Ovary (tissue), 7 donors: ENCODE measurements at regions not wholly inside any gene's neighbourhood (a gene's known extent, or its start where the extent isn't known, plus 50 kb on each side); places are given as distances from the start of the nearest gene placed in this dataset.

Experiments
- DNase-seq, 5 donors: peaks; one replicate each; pipeline ENCODE4 v3.0.0-alpha.2; 2019 to 2020
- H3K27ac ChIP-seq, 2 donors: fragments of 200-600 bp; one replicate each; pipeline versions ENCODE4 v1.5.1 to v1.8.0; 2019 to 2022
- H3K27me3 ChIP-seq: fragments of 200-600 bp; one replicate; pipeline ENCODE4 v1.8.0; 2022
- H3K36me3 ChIP-seq: fragments of 200-600 bp; sonication (generic); one replicate; pipeline ENCODE4 v1.5.1; 2019
- H3K4me1 ChIP-seq: one replicate; pipeline ENCODE4 v1.8.1; 2013; ENCODE audit warnings: mild to moderate bottlenecking, moderate library complexity; ENCODE audit not compliant: insufficient read depth
- H3K4me3 ChIP-seq: fragments of 200-600 bp; sonication (generic); one replicate; pipeline ENCODE4 v1.5.1; 2017
- H3K9me3 ChIP-seq, 2 donors: fragments of 200-600 bp in 1 of 2; sonication (generic) in 1 of 2; one replicate each; pipeline versions ENCODE4 v1.5.1 to v1.8.1; 2013 to 2019; ENCODE audit warnings: mild to moderate bottlenecking in 1 of 2, moderate library complexity in 1 of 2
- EP300 ChIP-seq: sonication (generic); formaldehyde crosslinking; IDR thresholded peaks from one replicate; pipeline ENCODE4 v1.6.1; 2017; ENCODE audit warnings: antibody characterized with exemption
- POLR2A ChIP-seq: fragments of 450-650 bp; IDR thresholded peaks from one replicate; pipeline ENCODE4 v1.6.1; 2017; ENCODE audit warnings: antibody characterized with exemption, mild to moderate bottlenecking, moderate library complexity
- WGBS, 3 donors: extraction: QIAGEN DNeasy Blood & Tissue Kit in 1 of 3; methylation state at CpG; one replicate each; pipeline versions ENCODE4 v1.1.5 to v1.1.7; 2013 to 2017; 5-methylcytosine and 5-hydroxymethylcytosine counted together
- intact Hi-C, 4 donors: fragments of 100-400 bp; cut with DNase I; formaldehyde crosslinking; loops; one replicate each; pipeline versions ENCODE4 v1.11.0 to v1.15.1; 2022 to 2023
- TF ChIP-seq, protein P1 (sequence below), 3 donors: fragments of 450-650 bp in 2 of 3; fragments of 200-600 bp in 1 of 3; IDR thresholded peaks; one replicate each; pipeline versions ENCODE4 v1.5.1 to v1.8.0; 2016 to 2022; ENCODE audit warnings: antibody characterized with exemption in 3 of 3, mild to moderate bottlenecking in 1 of 3
- donor health status: DM: no; HTN: no; CAD: no; lungs with moderate emphysema.
- donor health status: DM: no; HTN: no; CAD: no.
- donor health status: Bipolar disorder and iron deficiency.
- donor health status: DM: no; HTN: no; CAD: no.
- donor health status: DM: yes; HTN: yes; CAD: no.

- Histone ChIP-seq H3K27me3 (no peaks in the 10 kb centered on the region), H3K9me3 (no peaks in the 10 kb centered on the region), H3K36me3 (no peaks in the 10 kb centered on the region), H3K4me1 (peaks cover 15% of the 10 kb centered on the region), H3K27ac (no peak overlapping the region), H3K4me3 (no peak overlapping the region)
- intact Hi-C loops, result no loop called here
- DNase-seq, result no peak
- WGBS, 3 donors, result 70 to 89% (median 87%) methylated on average over 4 of the region's 4 CpGs
- TF ChIP-seq EP300, result no peak
- TF ChIP-seq, protein P1, sequence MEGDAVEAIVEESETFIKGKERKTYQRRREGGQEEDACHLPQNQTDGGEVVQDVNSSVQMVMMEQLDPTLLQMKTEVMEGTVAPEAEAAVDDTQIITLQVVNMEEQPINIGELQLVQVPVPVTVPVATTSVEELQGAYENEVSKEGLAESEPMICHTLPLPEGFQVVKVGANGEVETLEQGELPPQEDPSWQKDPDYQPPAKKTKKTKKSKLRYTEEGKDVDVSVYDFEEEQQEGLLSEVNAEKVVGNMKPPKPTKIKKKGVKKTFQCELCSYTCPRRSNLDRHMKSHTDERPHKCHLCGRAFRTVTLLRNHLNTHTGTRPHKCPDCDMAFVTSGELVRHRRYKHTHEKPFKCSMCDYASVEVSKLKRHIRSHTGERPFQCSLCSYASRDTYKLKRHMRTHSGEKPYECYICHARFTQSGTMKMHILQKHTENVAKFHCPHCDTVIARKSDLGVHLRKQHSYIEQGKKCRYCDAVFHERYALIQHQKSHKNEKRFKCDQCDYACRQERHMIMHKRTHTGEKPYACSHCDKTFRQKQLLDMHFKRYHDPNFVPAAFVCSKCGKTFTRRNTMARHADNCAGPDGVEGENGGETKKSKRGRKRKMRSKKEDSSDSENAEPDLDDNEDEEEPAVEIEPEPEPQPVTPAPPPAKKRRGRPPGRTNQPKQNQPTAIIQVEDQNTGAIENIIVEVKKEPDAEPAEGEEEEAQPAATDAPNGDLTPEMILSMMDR (IDR thresholded peaks at IDR 0.05), result no peak
- no peak for TF ChIP-seq POLR2A
These were observed 100.0 kb upstream of the FOXP4 start for GRCh38 chr6:41446132-41446531.

GRCh38 chr6:41446907-41447545, 99.2 kb upstream of the FOXP4 start:
- no peak overlapping the region for H3K27ac ChIP-seq
- no peaks in the 10 kb centered on the region for H3K27me3 ChIP-seq
- H3K36me3 ChIP-seq, result no peaks in the 10 kb centered on the region
- 84 to 90% (median 86%) methylated on average over 8 of the region's 8 CpGs for WGBS, 3 donors
- no peak for DNase-seq
- intact Hi-C loops, result no loop called here
- no peak overlapping the region for H3K4me3 ChIP-seq
- peaks cover 16% of the 10 kb centered on the region for H3K4me1 ChIP-seq
- no peaks in the 10 kb centered on the region for H3K9me3 ChIP-seq
- no peak for TF ChIP-seq POLR2A

GRCh38 chr6:41448256-41448655, 97.9 kb upstream of the FOXP4 start:
- Histone ChIP-seq H3K9me3 (no peaks in the 10 kb centered on the region), H3K4me1 (peaks cover 15% of the 10 kb centered on the region)

DNA sequence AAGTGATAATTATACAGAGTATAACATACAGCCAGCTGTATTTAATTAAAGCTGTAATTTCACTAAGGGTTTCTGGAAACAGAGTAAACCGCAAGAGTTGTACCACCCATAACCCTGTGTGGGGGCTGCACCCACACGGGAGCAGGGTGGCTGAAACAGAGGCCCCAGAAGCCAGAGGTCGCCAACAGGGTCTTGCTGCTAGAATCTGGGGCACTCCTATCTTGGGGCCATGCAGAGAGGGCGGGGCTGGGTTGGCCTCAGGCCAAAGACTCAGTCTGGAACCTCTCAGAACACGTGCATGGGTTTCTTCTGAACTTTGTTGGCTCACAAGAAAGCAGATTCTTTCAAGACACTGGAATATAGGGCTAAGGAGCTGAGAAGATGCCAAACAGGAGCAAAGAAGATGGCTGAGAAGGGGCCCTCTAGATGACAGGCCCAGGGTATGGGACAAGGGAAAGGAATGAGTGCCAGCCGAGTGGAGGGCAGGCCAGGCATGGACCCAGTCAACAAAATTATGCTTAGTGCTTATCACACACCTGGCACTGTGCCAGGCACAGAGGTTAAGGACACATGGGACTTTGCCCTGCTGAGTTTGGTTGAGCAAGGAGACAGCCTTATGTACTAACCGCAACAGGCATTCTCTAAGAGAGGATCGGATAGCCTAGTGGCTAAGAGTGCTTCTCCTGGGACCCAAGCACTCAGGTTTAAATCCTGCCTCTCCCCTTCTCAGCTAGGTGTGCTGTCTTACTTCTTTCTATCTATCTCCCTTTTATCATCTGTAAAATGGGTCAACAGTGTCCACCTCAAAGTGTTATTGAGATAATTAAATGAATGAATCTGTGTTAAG, 96.6 kb upstream of the FOXP4 start:
- Histone ChIP-seq H3K27ac (no peak overlapping the region), H3K27me3 (no peaks in the 10 kb centered on the region), H3K36me3 (no peaks in the 10 kb centered on the region), H3K4me1 (peaks cover 13% of the 10 kb centered on the region), H3K4me3 (no peak overlapping the region), H3K9me3 (no peaks in the 10 kb centered on the region)
- no peak for TF ChIP-seq POLR2A
- TF ChIP-seq, protein P1 (IDR thresholded peaks at IDR 0.05), result no peak
- TF ChIP-seq EP300, result no peak
- intact Hi-C loops, result no loop called here
- DNase-seq, result peak; percentile 56 to 83 (median 62)
- WGBS, 3 donors, result 28 to 35% (median 31%) methylated on average over 8 of the region's 8 CpGs

More at GRCh38 chr6:41448256-41448655, 97.9 kb upstream of the FOXP4 start:
- intact Hi-C loops, result no loop called here
- H3K27ac ChIP-seq, result no peak overlapping the region
- H3K4me3 ChIP-seq, result no peak overlapping the region
- DNase-seq, result no peak
- WGBS, 3 donors, result 90 to 100% (median 97%) methylated on average over 1 of the region's 1 CpG
- TF ChIP-seq POLR2A (no peak), EP300 (no peak)
- TF ChIP-seq, protein P1 (IDR thresholded peaks at IDR 0.05), result no peak
- H3K36me3 ChIP-seq, result no peaks in the 10 kb centered on the region
- H3K27me3 ChIP-seq, result no peaks in the 10 kb centered on the region

DNA sequence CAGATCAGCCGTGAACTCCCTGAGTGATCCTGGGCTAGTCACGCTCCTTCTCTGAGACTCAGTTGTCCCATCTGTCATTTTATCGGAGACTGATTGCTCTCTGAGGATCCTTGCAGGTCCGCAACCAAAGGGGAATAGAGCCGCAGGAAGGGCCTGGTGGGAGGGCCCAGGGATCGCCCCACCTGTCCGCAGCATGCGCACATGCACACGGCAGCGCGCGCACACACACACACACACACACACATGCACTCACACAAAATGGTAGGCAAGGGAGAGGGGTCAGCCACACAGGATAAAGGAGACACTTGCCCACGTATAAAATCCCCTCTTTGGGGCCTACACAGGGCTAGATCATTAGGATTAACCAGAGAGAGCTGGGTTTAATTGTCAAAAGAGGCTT, 95.6 kb upstream of the FOXP4 start:
- Histone ChIP-seq H3K4me1 (peaks cover 9% of the 10 kb centered on the region), H3K9me3 (no peaks in the 10 kb centered on the region), H3K27me3 (no peaks in the 10 kb centered on the region), H3K27ac (no peak overlapping the region), H3K36me3 (no peaks in the 10 kb centered on the region), H3K4me3 (no peak overlapping the region)
- intact Hi-C loops, result no loop called here
- DNase-seq, result no peak
- 90 to 97% (median 90%) methylated on average over 13 of the region's 13 CpGs for WGBS, 3 donors
- no peak for TF ChIP-seq EP300
- TF ChIP-seq, protein P1 (IDR thresholded peaks at IDR 0.05), result no peak
- TF ChIP-seq POLR2A, result no peak
